ENCODE measurements at regions not wholly inside any gene's neighbourhood (a gene's known extent, or its start where the extent isn't known, plus 50 kb on each side); places are given as distances from the start of the nearest gene placed in this dataset.
"Not testable (repeated sequence)": the region's sequence is repeated elsewhere in the genome, so short reads cannot be mapped to it uniquely, and the experiment has no call there.

- H3K4me3 ChIP-seq, result no peak overlapping the region
- no peak overlapping the region for H3K27ac ChIP-seq
These were observed 50.0 kb downstream of the SPRING1 start for GRCh38 chr12:116687888-116688287.

GRCh38 chr12:116684891-116685290 is 53.0 kb downstream of the SPRING1 start:
- no peak overlapping the region for H3K4me3 ChIP-seq
- no peak overlapping the region for H3K27ac ChIP-seq

GRCh38 chr12:116677202-116677661 is 60.6 kb downstream of the SPRING1 start:
- H3K27ac ChIP-seq, result no peak overlapping the region

GRCh38 chr12:116675339-116676107 is 62.3 kb downstream of the SPRING1 start:
- Histone ChIP-seq H3K27ac (peak overlapping the region in 1 of 21 experiments; percentile 67), H3K4me3 (no peak overlapping the region)

More at GRCh38 chr12:116677202-116677661, 60.6 kb downstream of the SPRING1 start:
- no peak overlapping the region for H3K4me3 ChIP-seq

- no peak overlapping the region for H3K27ac ChIP-seq
- no peak overlapping the region for H3K4me3 ChIP-seq
These were observed 63.2 kb downstream of the SPRING1 start for GRCh38 chr12:116674643-116675183.

DNA sequence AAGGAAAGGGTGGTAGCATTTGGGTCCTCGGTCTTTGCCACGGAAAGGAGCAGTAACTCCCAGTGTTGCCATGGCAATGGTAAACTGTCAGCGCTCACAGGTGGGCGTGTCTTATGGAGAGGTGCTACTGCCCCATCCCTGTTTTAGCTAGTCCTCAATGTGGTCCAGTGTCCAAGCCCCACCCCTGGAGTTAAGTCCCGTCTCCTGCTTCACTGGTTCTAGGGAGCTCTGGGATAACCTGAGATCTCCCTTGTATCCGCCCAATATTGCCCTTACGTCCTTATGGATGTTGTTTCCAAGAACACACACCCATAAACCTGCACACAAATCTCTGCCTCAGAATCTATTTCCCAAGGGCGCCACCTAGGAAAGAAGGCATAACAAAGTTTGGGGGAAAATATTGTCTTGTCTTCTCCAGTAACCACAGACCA is 64.2 kb downstream of the SPRING1 start:
- Histone ChIP-seq H3K27ac (no peak overlapping the region), H3K4me3 (no peak overlapping the region)

DNA sequence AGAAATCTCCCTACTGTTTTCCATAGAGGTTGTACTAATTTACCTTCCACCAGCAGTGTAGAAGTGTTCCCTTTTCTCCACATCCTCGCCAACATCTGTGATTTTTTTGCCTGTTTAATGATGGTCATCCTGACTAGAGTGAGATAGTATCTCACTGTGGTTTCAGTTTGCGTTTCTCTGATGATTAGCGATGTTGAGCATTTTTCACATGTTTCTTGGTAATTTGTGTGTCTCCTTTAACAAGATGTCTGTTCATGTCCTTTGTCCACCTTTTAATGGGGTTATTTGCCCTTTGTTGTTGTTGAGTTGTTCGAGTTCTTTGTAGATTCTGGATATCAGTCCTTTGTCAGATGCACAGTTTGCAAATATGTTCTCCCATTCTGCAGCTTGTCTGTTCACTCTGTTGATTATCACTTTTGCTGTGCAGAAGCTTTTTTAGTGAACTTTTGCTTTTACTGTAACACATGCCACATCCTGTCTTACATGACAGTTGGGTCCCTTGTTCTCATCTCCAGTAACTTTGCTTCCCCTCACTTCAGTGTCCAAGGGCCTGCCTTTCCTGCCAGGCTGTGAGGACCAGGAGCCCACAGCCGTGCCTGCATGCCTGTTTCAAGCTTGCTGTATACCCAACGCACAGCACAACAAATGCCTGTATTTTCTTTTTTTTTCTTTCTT is 64.9 kb downstream of the SPRING1 start:
- Histone ChIP-seq H3K4me3 (no peak overlapping the region), H3K27ac (peak overlapping the region in 2 of 21 experiments; percentile 6 to 14)

GRCh38 chr12:116672010-116672409 is 65.9 kb downstream of the SPRING1 start:
- H3K27ac ChIP-seq, result no peak overlapping the region
- no peak overlapping the region for H3K4me3 ChIP-seq

GRCh38 chr12:116670859-116671258 is 67.0 kb downstream of the SPRING1 start:
- no peak overlapping the region for H3K4me3 ChIP-seq
- H3K27ac ChIP-seq, result no peak overlapping the region

- Histone ChIP-seq H3K4me3 (no peak overlapping the region), H3K27ac (no peak overlapping the region)
These were observed 70.1 kb downstream of the SPRING1 start for GRCh38 chr12:116667752-116668151.

DNA sequence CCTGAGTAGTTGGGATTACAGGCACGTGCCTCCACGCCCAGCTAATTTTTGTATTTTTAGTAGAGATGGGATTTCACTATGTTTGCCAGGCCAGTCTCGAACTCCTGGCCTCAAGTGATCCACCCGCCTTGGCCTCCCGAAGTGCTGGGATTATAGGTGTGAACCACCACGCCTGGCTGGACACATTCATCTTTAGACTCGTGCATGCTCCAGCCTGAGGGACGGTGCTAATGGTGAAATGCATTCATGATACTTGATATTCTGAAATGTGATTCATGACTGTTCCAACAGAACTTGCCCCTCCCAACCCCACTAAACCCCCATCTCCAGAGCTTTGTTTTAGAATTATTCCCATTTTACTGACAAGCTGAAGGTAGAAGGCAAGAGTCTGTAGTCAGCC is 71.0 kb downstream of the SPRING1 start:
- not testable (repeated sequence) for H3K4me3 ChIP-seq
- peak overlapping the region in 1 of 21 experiments; percentile 19 for H3K27ac ChIP-seq

DNA sequence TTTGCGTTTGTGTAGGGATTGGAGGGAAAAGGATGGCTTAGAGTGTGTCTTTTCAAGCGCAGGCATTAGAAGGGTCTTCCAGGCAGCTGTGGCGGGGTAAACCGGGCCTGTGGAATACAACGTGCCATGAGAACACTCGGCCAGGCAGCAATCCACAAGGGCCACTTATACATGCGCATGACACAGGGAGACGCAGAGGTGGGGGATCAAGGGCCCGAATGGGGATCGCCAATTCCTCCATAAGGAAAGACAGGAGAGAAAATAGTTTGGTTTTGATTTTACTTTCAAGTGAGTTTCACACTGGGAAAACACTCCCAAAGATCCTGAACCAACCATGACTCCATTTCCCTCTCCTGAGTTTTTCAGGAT is 71.6 kb downstream of the SPRING1 start:
- Histone ChIP-seq H3K4me3 (no peak overlapping the region), H3K27ac (peak overlapping the region in 4 of 21 experiments; percentile 6 to 34 (median 24))

- Histone ChIP-seq H3K4me3 (no peak overlapping the region), H3K27ac (peak overlapping the region in 4 of 21 experiments; percentile 6 to 34 (median 24))
These were observed 72.1 kb downstream of the SPRING1 start for GRCh38 chr12:116665666-116666304.

- no peak overlapping the region for H3K27ac ChIP-seq
- H3K4me3 ChIP-seq, result no peak overlapping the region
These were observed 73.8 kb downstream of the SPRING1 start for GRCh38 chr12:116664085-116664484.

DNA sequence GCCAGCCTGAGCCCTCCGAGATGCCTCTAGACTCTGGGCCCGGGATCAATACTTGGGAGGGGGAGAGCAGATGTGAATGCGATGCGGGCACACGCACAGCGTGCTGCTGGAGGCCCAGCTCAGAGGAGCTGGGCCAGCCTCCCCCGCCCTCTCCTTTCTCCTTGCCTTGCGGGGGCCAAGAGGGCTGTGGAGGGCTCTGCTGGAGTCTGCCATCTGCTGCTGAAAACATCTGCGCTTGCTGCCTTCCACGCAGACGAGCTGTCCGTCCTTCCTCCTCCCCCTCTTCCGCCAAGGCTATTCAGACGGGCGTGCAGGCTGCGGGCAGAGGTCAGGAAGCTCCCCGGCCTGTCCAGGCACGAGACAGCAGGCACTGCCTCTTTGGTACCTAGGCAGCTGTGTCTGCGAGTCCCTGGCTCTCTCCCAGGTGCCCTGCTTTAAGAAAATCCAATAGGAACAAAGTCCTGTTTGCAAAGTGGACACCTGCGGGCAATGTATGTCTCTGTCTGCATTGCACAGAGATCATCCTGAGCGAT is 75.2 kb downstream of the SPRING1 start:
- peak overlapping the region in 1 of 21 experiments; percentile 17 for H3K27ac ChIP-seq
- H3K4me3 ChIP-seq, result no peak overlapping the region

GRCh38 chr12:116661341-116661740 is 76.5 kb downstream of the SPRING1 start:
- H3K27ac ChIP-seq, result no peak overlapping the region
- H3K4me3 ChIP-seq, result no peak overlapping the region

GRCh38 chr12:116660740-116661139 is 77.1 kb downstream of the SPRING1 start:
- H3K4me3 ChIP-seq, H3K27ac ChIP-seq: not testable (repeated sequence)

DNA sequence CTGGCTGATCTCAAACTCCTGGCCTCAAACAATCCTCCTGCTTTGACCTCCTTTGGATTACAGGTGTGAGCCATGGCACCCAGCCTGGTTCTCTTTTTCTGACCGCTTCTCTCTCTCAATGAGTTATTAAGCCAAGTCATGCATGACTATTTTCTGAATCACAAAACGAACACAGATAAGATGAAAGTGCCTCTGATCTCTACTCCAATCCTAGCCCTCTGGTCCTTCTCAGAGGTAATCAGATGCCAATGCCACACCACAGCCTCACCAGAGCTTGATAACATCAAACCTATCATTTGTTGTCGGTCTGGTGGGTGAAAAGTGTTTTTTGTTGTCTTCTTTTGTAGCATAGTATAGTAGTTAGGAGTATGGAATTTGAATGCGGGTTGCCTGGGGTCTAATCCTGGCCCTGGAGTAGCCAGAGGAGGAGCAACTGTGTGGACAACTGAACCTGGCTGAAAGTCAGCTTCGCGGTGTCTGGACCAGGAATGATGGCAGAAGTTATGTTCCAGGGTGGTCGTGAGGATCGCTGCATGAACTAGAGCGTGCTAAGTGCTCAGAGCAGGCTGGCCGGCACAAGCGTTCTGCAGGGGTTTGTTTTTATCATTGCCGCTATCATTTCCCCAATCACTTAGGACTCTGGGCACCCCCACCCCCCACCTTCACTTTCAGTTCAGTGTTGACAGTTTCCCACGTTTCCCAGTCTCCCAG is 77.9 kb downstream of the SPRING1 start:
- Histone ChIP-seq H3K27ac (no peak overlapping the region), H3K4me3 (no peak overlapping the region)

DNA sequence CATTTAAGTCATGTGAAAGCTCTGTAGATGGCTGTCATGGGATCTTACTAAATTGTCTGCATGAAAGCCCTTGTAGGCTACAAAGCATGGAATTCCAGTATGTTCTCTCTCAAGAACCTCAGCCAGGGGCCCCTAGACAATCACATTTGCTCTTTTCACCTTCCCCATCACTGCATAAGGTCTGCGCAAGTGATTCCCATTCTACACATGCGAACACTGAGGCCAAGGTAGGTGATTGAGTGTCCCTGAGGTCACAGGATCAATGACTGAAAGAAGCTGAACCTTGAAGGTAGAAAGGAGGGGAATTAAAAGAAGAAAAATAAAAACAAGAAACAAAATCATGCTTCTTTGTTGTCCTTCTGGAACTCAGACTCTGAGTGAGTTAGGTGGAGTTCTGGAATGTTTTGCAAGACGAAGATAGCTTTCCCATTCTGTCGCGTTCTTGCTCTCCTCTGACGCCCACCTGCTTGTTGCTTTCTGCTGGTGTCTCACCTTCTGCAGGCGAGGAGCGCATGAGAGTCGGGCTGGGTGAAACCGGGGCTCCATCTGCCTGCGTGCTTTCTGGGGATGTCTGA is 79.9 kb downstream of the SPRING1 start:
- Histone ChIP-seq H3K27ac (peak overlapping the region in 7 of 21 experiments; percentile 7 to 70 (median 31)), H3K4me3 (peak overlapping the region in 2 of 7 experiments; percentile 4 to 22)

All from skin epidermis (tissue), 12 donors.